HG02678 (cell line): ENCODE measurements at regions not wholly inside any gene's neighbourhood (a gene's known extent, or its start where the extent isn't known, plus 50 kb on each side); places are given as distances from the start of the nearest gene placed in this dataset.
"Not testable (repeated sequence)": the region's sequence is repeated elsewhere in the genome, so short reads cannot be mapped to it uniquely, and the experiment has no call there.

Source experiments
- ATAC-seq: cut with Tn5 transposase; IDR thresholded peaks from one replicate; pipeline ENCODE4 v1.9.1; 2021; ENCODE audit warnings: mild to moderate bottlenecking, moderate library complexity; ENCODE audit not compliant: unreplicated experiment

DNA sequence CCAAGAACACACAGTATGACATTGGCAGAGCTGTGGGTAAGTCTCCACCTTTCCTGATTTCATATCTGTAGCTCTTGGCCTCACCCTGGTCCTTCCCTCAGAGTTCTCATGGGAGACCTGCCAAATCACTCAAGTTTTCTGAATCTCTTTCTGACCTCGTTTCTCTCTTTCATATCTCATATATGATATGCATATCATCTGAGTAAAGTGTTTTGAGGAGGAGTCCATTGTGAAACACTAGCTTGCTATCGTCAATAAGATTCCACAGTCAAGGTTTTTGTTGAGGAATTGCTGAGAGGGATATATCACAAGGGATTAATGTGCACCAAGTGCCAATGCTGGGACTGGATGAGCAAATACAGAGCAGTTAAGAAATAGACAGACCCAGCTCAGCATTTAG is 739.2 kb downstream of the BRINP1 start:
- ATAC-seq, result no peak

- no peak for ATAC-seq
Observed at GRCh38 chr9:118630931-118631595, 738.2 kb downstream of the BRINP1 start.

DNA sequence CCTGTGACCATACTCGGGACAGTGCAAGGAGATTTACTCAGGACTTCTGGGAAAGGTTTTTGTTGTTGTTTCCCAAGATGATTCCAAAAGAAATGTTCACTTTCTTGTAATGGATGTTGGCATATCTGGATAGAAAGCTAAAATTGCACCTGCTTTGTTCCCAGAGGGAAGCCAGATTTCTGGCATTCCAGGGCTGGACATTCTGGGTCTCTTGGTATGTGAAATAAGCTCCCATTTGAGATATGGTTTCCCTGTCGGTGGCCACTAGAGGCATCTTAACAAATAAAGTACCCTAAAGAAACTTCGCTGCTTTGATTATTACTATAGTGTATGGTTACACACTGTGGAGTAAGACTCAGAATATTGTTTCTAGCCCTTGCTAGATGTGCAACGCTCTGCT is 737.3 kb downstream of the BRINP1 start:
- no peak for ATAC-seq

- no peak for ATAC-seq
Observed at GRCh38 chr9:118635416-118635815, 733.8 kb downstream of the BRINP1 start.

- no peak for ATAC-seq
Observed at GRCh38 chr9:118637681-118638080, 731.6 kb downstream of the BRINP1 start.

DNA sequence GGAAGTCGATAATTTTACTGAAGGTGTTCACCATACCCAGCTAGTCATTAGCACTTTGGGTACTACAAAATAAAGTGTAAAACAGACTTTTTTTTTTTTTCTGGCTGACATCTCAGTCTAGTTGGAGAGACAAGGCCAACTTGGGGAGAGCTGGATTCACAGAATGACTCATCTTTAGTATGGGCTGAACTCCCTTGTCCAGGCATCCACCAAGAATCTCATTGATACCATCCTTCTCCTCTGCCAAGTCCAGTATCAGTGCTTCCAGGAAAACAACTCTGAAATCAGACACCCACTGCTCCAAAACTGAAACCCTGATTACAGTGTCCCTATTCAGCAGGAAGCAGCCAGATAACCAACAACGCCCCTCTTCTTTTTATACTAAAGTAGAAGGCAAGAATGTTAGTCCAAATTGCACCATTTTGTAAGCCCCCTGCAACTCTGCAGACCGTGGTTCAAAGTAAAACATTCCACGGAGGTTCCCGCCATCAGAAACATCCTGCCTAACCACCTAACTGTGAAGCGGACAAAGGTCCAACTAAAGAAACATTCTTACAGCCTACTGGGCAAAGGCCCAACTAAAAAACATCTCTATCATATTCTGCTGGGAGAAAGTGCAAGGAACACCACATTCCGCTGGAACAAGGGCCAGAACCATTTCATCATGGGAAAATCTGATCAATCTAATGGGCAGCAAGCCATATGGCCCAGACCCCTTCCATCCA is 728.2 kb downstream of the BRINP1 start:
- ATAC-seq, result no peak

DNA sequence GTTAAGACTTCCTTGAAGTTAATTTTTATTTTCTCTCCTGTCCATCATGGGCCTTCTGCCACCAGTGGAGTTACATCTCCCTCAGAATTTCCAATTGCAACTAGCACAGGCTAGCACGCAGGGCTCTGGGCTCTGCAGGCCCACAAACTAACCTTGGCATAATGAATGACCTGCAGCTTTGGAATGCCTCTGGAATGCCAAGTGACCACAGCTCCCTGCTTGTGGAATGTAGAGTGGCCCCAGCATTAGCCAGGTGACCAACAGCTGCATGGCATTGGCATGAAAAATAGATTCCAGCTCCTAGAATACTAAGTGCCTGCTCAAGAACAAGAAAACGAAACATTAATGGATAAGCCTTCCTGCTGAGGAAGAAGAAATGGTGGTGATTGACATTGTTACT is 726.1 kb downstream of the BRINP1 start:
- no peak for ATAC-seq

DNA sequence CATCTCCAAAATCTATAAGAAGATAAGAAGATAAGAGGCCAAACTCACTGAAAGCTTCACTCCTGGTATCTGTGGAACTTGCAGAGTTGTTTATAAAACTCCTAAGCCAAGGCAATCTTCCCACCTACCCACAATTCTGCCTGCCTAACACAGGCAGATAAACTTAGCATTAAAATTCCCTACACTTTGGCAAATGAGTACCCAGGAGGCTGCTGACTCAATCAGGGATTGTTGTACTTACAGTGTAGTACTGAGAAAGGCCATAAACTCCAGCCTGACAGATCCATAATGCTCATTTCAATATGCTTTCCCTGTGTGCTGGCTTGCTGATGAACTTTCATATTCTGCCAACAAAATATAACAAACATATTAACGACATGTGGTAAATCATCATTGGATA is 725.2 kb downstream of the BRINP1 start:
- ATAC-seq, result no peak

DNA sequence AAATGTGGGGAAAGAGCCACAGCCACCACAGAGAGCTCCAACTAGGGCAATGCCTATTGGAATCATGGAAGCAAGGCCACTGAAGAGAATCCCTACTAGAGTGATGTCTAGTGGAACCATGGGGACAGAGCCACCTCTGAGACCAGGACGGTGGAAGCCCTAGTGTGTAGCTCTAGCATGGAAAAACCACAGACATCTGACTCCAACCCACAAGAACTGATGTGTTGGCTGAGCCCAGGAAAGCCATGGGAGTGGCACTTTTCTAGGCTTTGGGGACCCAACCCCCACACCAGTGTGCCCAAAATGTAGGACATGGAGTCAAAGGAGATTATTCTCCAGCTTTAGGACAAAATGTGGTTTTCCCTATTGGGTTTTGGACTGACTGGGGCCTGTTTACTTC is 721.9 kb downstream of the BRINP1 start:
- ATAC-seq, result no peak

DNA sequence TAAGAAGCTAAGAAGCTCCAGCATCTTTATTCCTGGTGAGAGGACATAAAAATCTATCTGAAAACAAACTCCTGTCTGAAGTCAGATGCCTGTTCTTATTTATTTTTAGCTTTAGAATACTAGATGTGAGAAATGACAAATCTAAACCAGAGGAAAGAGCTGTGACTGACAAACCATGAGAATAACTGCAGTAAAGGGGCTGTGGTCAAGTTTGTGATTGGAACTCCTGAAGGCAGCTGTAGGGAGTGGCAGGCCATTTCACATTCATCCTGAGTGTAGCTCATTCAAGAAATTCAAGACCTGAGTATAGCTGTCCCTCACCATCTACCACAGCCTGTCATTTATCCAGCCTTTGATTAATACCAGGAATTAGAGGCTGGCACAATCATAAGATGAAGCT is 718.8 kb downstream of the BRINP1 start:
- no peak for ATAC-seq

- no peak for ATAC-seq
Observed at GRCh38 chr9:118651511-118651910, 717.7 kb downstream of the BRINP1 start.

- ATAC-seq, result no peak
Observed at GRCh38 chr9:118652258-118652657, 717.0 kb downstream of the BRINP1 start.

- no peak for ATAC-seq
Observed at GRCh38 chr9:118652912-118653311, 716.3 kb downstream of the BRINP1 start.

GRCh38 chr9:118659011-118659410 is 710.2 kb downstream of the BRINP1 start:
- no peak for ATAC-seq

- no peak for ATAC-seq
Observed at GRCh38 chr9:118665226-118665919, 703.9 kb downstream of the BRINP1 start.

GRCh38 chr9:118670011-118670953 is 699.0 kb downstream of the BRINP1 start:
- no peak for ATAC-seq

GRCh38 chr9:118674942-118675341 is 694.3 kb downstream of the BRINP1 start:
- no peak for ATAC-seq

GRCh38 chr9:118677936-118678653 is 691.1 kb downstream of the BRINP1 start:
- ATAC-seq, result not testable (repeated sequence)

DNA sequence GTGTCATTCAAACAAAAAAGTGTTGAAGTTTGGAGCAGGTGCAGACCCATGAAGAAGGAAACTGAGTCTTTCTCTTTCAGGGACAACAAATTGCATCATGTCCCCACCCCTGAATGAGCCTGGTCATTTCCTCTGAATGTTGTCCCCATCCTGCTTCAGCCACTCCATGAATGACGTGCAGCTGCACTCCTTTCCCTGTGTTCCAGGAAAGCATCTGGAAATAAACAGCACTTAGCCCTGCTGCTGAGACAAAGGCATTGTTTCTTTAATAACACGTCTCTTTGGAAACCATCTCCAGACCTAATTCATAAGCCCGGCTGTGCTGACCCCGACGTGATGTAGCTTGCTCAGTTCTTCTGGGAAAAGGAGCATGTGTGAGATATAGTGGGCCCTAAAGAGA is 682.3 kb downstream of the BRINP1 start:
- no peak for ATAC-seq

GRCh38 chr9:118689280-118689679 is 680.0 kb downstream of the BRINP1 start:
- ATAC-seq, result no peak
